Gastroesophageal sphincter (tissue), 4 donors: ENCODE measurements at regions not wholly inside any gene's neighbourhood (a gene's known extent, or its start where the extent isn't known, plus 50 kb on each side); places are given as distances from the start of the nearest gene placed in this dataset.

ENCODE experiments used
- ATAC-seq: fragments of 150-250 bp; one replicate; pipeline ENCODE4 v1.9.1; 2016; ENCODE audit warnings: mild to moderate bottlenecking, moderate library complexity
- H3K27ac ChIP-seq, 4 donors: fragments of 200-600 bp; sonication (generic) in 3 of 4; 1 replicate in 3 of 4; 2 replicates in 1 of 4; pipeline ENCODE4 v1.5.1; 2016 to 2019
- H3K27me3 ChIP-seq: fragments of 200-600 bp; sonication (generic); one replicate; pipeline ENCODE4 v1.5.1; 2019
- H3K36me3 ChIP-seq, 2 donors: fragments of 200-600 bp; sonication (generic); one replicate each; pipeline ENCODE4 v1.5.1; 2019; ENCODE audit warnings: control low read depth in 1 of 2
- H3K4me1 ChIP-seq, 3 donors: fragments of 200-600 bp; sonication (generic); 1 replicate in 2 of 3; 2 replicates in 1 of 3; pipeline ENCODE4 v1.5.1; 2016 to 2019; ENCODE audit warnings: control low read depth in 2 of 3
- H3K4me3 ChIP-seq, 2 donors: fragments of 200-600 bp; sonication (generic); one replicate each; pipeline ENCODE4 v1.5.1; 2019; ENCODE audit warnings: mild to moderate bottlenecking in 1 of 2, moderate library complexity in 1 of 2
- H3K9me3 ChIP-seq, 3 donors: fragments of 200-600 bp; sonication (generic); one replicate each; pipeline ENCODE4 v1.5.1; 2017 to 2019; ENCODE audit warnings: control low read depth in 2 of 3
- EP300 ChIP-seq: sonication (generic); formaldehyde crosslinking; IDR thresholded peaks from one replicate; pipeline ENCODE4 v1.6.1; 2017; ENCODE audit warnings: antibody characterized with exemption, mild to moderate bottlenecking
- POLR2A ChIP-seq, 2 donors: fragments of 450-650 bp; IDR thresholded peaks; one replicate each; pipeline ENCODE4 v1.6.1; 2017; ENCODE audit warnings: antibody characterized with exemption in 2 of 2, mild to moderate bottlenecking in 2 of 2, moderate library complexity in 1 of 2
- POLR2AphosphoS5 ChIP-seq: sonication (generic); formaldehyde crosslinking; IDR thresholded peaks from one replicate; pipeline ENCODE4 v1.6.1; 2017; ENCODE audit warnings: antibody characterized with exemption
- WGBS, 2 donors: methylation state at CpG; one replicate each; pipeline ENCODE4 v1.1.5; 2018; ENCODE audit warnings: low coverage in 1 of 2; 5-methylcytosine and 5-hydroxymethylcytosine counted together
- TF ChIP-seq, protein P1 (sequence below), 4 experiments: fragments of 200-600 bp in 2 of 4; fragments of 450-650 bp in 2 of 4; sonication (generic) in 1 of 4; IDR thresholded peaks; one replicate each; pipeline ENCODE4 v1.5.1; 2017 to 2019; ENCODE audit warnings: antibody characterized with exemption in 4 of 4, mild to moderate bottlenecking in 2 of 4, moderate library complexity in 2 of 4

DNA sequence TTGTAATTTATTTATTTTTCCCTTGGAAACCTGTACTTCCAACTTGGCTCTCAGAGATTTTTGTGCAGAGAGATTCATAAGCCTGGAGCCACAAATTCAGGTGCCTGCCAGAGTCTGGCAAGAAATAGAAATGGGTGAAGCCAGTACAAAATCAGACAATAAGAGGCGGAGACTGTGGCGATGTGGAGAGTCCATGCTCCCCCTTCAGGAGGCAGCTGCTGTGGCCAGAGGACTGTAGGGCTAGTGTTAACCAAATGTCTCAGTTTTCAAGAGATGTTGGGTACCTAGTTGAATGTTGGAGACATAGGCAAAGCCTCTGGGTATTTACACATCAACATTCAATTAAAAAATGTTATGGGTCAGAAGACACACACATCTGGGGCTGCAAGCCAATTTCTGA lies 208.6 kb downstream of the PSAT1 start:
- H3K9me3 ChIP-seq = no peaks in the 10 kb centered on the region
- no peak overlapping the region for H3K27ac ChIP-seq
- TF ChIP-seq, protein P1, sequence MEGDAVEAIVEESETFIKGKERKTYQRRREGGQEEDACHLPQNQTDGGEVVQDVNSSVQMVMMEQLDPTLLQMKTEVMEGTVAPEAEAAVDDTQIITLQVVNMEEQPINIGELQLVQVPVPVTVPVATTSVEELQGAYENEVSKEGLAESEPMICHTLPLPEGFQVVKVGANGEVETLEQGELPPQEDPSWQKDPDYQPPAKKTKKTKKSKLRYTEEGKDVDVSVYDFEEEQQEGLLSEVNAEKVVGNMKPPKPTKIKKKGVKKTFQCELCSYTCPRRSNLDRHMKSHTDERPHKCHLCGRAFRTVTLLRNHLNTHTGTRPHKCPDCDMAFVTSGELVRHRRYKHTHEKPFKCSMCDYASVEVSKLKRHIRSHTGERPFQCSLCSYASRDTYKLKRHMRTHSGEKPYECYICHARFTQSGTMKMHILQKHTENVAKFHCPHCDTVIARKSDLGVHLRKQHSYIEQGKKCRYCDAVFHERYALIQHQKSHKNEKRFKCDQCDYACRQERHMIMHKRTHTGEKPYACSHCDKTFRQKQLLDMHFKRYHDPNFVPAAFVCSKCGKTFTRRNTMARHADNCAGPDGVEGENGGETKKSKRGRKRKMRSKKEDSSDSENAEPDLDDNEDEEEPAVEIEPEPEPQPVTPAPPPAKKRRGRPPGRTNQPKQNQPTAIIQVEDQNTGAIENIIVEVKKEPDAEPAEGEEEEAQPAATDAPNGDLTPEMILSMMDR (IDR thresholded peaks at IDR 0.05) = no peak
- TF ChIP-seq POLR2A (IDR thresholded peaks at IDR 0.05) (no peak), EP300 (no peak), POLR2AphosphoS5 (no peak)
- no peak for ATAC-seq
- H3K4me3 ChIP-seq = no peak overlapping the region
- H3K27me3 ChIP-seq = no peaks in the 10 kb centered on the region
- H3K4me1 ChIP-seq = no peaks in the 10 kb centered on the region
- H3K36me3 ChIP-seq = no peaks in the 10 kb centered on the region
- WGBS, 2 donors = 85 to 91% methylated on average over 2 of the region's 2 CpGs

GRCh38 chr9:78507037-78507436 lies 210.1 kb downstream of the PSAT1 start:
- WGBS, 2 donors = 0% methylated on average over 1 of the region's 5 CpGs
- TF ChIP-seq EP300 (no peak), POLR2A (IDR thresholded peaks at IDR 0.05) (no peak), POLR2AphosphoS5 (no peak)
- TF ChIP-seq, protein P1 (IDR thresholded peaks at IDR 0.05) = no peak
- ATAC-seq = no peak
- H3K27me3 ChIP-seq = no peaks in the 10 kb centered on the region
- no peak overlapping the region for H3K4me3 ChIP-seq
- no peak overlapping the region for H3K27ac ChIP-seq
- no peaks in the 10 kb centered on the region for H3K36me3 ChIP-seq
- no peaks in the 10 kb centered on the region for H3K9me3 ChIP-seq
- H3K4me1 ChIP-seq = no peaks in the 10 kb centered on the region

GRCh38 chr9:78510035-78510434 lies 213.1 kb downstream of the PSAT1 start:
- no peaks in the 10 kb centered on the region for H3K36me3 ChIP-seq
- ATAC-seq = no peak
- no peak overlapping the region for H3K27ac ChIP-seq
- H3K27me3 ChIP-seq = no peaks in the 10 kb centered on the region
- H3K4me1 ChIP-seq = no peaks in the 10 kb centered on the region
- H3K4me3 ChIP-seq = no peak overlapping the region
- WGBS, 2 donors = 63 to 87% methylated on average over 3 to 4 of the region's 4 CpGs
- peaks cover 0 to 3% (median 0%) of the 10 kb centered on the region in 3 donors for H3K9me3 ChIP-seq
- TF ChIP-seq, protein P1 (IDR thresholded peaks at IDR 0.05) = no peak
- TF ChIP-seq POLR2AphosphoS5 (no peak), POLR2A (IDR thresholded peaks at IDR 0.05) (no peak), EP300 (no peak)

DNA sequence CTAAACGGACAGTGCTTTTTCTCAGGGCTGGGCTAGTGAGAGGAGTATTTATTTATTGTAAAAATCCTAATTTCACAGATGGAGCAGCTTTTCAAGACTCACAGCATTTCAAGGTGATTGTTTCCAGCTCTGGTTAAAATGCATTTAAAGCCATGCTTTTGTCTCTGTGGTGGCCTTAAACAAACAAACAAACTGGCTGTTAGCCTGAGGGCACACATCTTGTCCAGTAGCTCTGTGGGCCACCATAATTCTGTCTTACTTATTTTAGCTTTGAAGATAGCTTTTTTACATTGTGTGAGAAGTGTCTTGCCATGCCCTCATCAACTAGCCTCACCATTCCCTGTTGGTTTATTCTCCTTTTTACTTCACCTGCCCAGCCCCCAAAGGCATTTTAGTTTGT lies 218.2 kb downstream of the PSAT1 start:
- H3K4me3 ChIP-seq = no peak overlapping the region
- no peak overlapping the region for H3K27ac ChIP-seq
- H3K4me1 ChIP-seq = no peaks in the 10 kb centered on the region
- H3K27me3 ChIP-seq = no peaks in the 10 kb centered on the region
- 50% methylated on average over 1 of the region's 1 CpG; no CpG with 5 or more reads in 1 of the 2 donors for WGBS, 2 donors
- H3K9me3 ChIP-seq = peaks cover 0 to 30% (median 0%) of the 10 kb centered on the region in 3 donors
- TF ChIP-seq EP300 (no peak), POLR2AphosphoS5 (no peak), POLR2A (IDR thresholded peaks at IDR 0.05) (no peak)
- TF ChIP-seq, protein P1 (IDR thresholded peaks at IDR 0.05) = no peak
- no peaks in the 10 kb centered on the region for H3K36me3 ChIP-seq
- no peak for ATAC-seq

DNA sequence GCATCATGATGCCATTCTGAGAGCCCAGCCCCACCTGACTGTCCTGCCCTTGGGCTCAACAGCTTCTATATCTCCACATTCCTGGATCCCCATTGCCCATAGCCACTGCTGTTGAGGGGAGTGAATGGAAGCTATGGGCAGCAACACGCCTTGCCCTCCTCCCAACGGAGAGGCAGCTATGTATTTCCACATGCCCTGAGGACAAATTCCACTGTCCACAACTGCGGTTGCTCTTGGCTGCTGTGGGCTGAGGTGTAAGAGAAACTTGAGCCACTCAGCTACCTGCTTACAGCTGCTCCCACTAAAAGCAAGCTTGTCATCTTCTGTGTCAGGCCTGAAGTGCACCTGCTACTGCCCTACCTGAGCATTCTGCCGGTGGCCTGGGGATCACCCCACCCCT lies 222.9 kb downstream of the PSAT1 start:
- Histone ChIP-seq H3K27ac (no peak overlapping the region), H3K27me3 (no peaks in the 10 kb centered on the region), H3K36me3 (no peaks in the 10 kb centered on the region), H3K4me1 (no peaks in the 10 kb centered on the region), H3K4me3 (no peak overlapping the region), H3K9me3 (peaks cover 0 to 46% (median 0%) of the 10 kb centered on the region in 3 donors)
- TF ChIP-seq POLR2AphosphoS5 (no peak), POLR2A (IDR thresholded peaks at IDR 0.05) (no peak), EP300 (no peak)
- TF ChIP-seq, protein P1 (IDR thresholded peaks at IDR 0.05) = no peak
- 100% methylated on average over 1 of the region's 4 CpGs; no CpG with 5 or more reads in 1 of the 2 donors for WGBS, 2 donors
- ATAC-seq = no peak
